ENCODE measurements at regions not wholly inside any gene's neighbourhood (a gene's known extent, or its start where the extent isn't known, plus 50 kb on each side); places are given as distances from the start of the nearest gene placed in this dataset.

- Mint-ChIP-seq H3K4me1 (no peaks in the 10 kb centered on the region), H3K36me3 (ENCODE audit: low read depth) (no peaks in the 10 kb centered on the region), H3K27me3 (no peaks in the 10 kb centered on the region), H3K27ac (no peak overlapping the region), H3K9me3 (peaks cover 2% of the 10 kb centered on the region), H3K4me3 (no peak overlapping the region)
- ChIA-PET CTCF (no interaction called here), POLR2A (no interaction called here)
- no peak for DNase-seq
Observed at GRCh38 chr16:5333126-5333525, 235.5 kb upstream of the EEF2KMT start.

GRCh38 chr16:5330058-5330457, 232.5 kb upstream of the EEF2KMT start:
- no peaks in the 10 kb centered on the region for H3K4me1 Mint-ChIP-seq
- no peak for DNase-seq
- no peaks in the 10 kb centered on the region for H3K27me3 Mint-ChIP-seq
- H3K36me3 Mint-ChIP-seq (ENCODE audit: low read depth), result no peaks in the 10 kb centered on the region
- ChIA-PET POLR2A (no interaction called here), CTCF (no interaction called here)
- H3K9me3 Mint-ChIP-seq, result peaks cover 2% of the 10 kb centered on the region
- no peak overlapping the region for H3K4me3 Mint-ChIP-seq
- H3K27ac Mint-ChIP-seq, result no peak overlapping the region

- Mint-ChIP-seq H3K4me1 (no peaks in the 10 kb centered on the region), H3K9me3 (peaks cover 2% of the 10 kb centered on the region), H3K36me3 (ENCODE audit: low read depth) (no peaks in the 10 kb centered on the region), H3K27ac (no peak overlapping the region), H3K27me3 (no peaks in the 10 kb centered on the region), H3K4me3 (no peak overlapping the region)
- POLR2A ChIA-PET, result no interaction called here
- CTCF ChIA-PET, result no interaction called here
- no peak for DNase-seq
Observed at GRCh38 chr16:5328546-5328945, 231.0 kb upstream of the EEF2KMT start.

- POLR2A ChIA-PET, result no interaction called here
- Mint-ChIP-seq H3K4me1 (no peaks in the 10 kb centered on the region), H3K27me3 (no peaks in the 10 kb centered on the region), H3K9me3 (peaks cover 2% of the 10 kb centered on the region), H3K4me3 (no peak overlapping the region), H3K36me3 (ENCODE audit: low read depth) (no peaks in the 10 kb centered on the region), H3K27ac (no peak overlapping the region)
- DNase-seq, result no peak
- CTCF ChIA-PET, result no interaction called here
Observed at GRCh38 chr16:5326395-5326794, 228.8 kb upstream of the EEF2KMT start.

- Mint-ChIP-seq H3K27ac (no peak overlapping the region), H3K36me3 (ENCODE audit: low read depth) (no peaks in the 10 kb centered on the region), H3K9me3 (peaks cover 2% of the 10 kb centered on the region), H3K4me3 (no peak overlapping the region), H3K27me3 (no peaks in the 10 kb centered on the region), H3K4me1 (no peaks in the 10 kb centered on the region)
- ChIA-PET CTCF (no interaction called here), POLR2A (no interaction called here)
- no peak for DNase-seq
Observed at GRCh38 chr16:5325932-5326331, 228.3 kb upstream of the EEF2KMT start.

- no peaks in the 10 kb centered on the region for H3K36me3 Mint-ChIP-seq (ENCODE audit: low read depth)
- no peak for DNase-seq
- no peak overlapping the region for H3K27ac Mint-ChIP-seq
- POLR2A ChIA-PET, result no interaction called here
- peaks cover 6% of the 10 kb centered on the region for H3K9me3 Mint-ChIP-seq
- CTCF ChIA-PET, result no interaction called here
- H3K4me1 Mint-ChIP-seq, result no peaks in the 10 kb centered on the region
- H3K27me3 Mint-ChIP-seq, result no peaks in the 10 kb centered on the region
- H3K4me3 Mint-ChIP-seq, result no peak overlapping the region
Observed at GRCh38 chr16:5323284-5324141, 225.9 kb upstream of the EEF2KMT start.

GRCh38 chr16:5321930-5322329, 224.3 kb upstream of the EEF2KMT start:
- CTCF ChIA-PET, result no interaction called here
- POLR2A ChIA-PET, result no interaction called here
- no peak for DNase-seq
- Mint-ChIP-seq H3K27ac (no peak overlapping the region), H3K36me3 (ENCODE audit: low read depth) (no peaks in the 10 kb centered on the region), H3K4me1 (no peaks in the 10 kb centered on the region), H3K4me3 (no peak overlapping the region), H3K9me3 (peaks cover 4% of the 10 kb centered on the region), H3K27me3 (no peaks in the 10 kb centered on the region)

- H3K9me3 Mint-ChIP-seq, result peaks cover 4% of the 10 kb centered on the region
- H3K27me3 Mint-ChIP-seq, result no peaks in the 10 kb centered on the region
- POLR2A ChIA-PET, result no interaction called here
- no peaks in the 10 kb centered on the region for H3K36me3 Mint-ChIP-seq (ENCODE audit: low read depth)
- H3K4me1 Mint-ChIP-seq, result no peaks in the 10 kb centered on the region
- no peak overlapping the region for H3K4me3 Mint-ChIP-seq
- CTCF ChIA-PET, result no interaction called here
- H3K27ac Mint-ChIP-seq, result no peak overlapping the region
- no peak for DNase-seq
Observed at GRCh38 chr16:5319799-5320198, 222.2 kb upstream of the EEF2KMT start.

GRCh38 chr16:5315914-5316313, 218.3 kb upstream of the EEF2KMT start:
- POLR2A ChIA-PET, result no interaction called here
- no peaks in the 10 kb centered on the region for H3K27me3 Mint-ChIP-seq
- H3K9me3 Mint-ChIP-seq, result peaks cover 4% of the 10 kb centered on the region
- H3K27ac Mint-ChIP-seq, result no peak overlapping the region
- H3K36me3 Mint-ChIP-seq (ENCODE audit: low read depth), result no peaks in the 10 kb centered on the region
- CTCF ChIA-PET, result no interaction called here
- no peak for DNase-seq
- H3K4me1 Mint-ChIP-seq, result no peaks in the 10 kb centered on the region
- no peak overlapping the region for H3K4me3 Mint-ChIP-seq

- ChIA-PET POLR2A (no interaction called here), CTCF (no interaction called here)
- no peaks in the 10 kb centered on the region for H3K4me1 Mint-ChIP-seq
- H3K4me3 Mint-ChIP-seq, result no peak overlapping the region
- no peak overlapping the region for H3K27ac Mint-ChIP-seq
- no peaks in the 10 kb centered on the region for H3K36me3 Mint-ChIP-seq (ENCODE audit: low read depth)
- no peaks in the 10 kb centered on the region for H3K9me3 Mint-ChIP-seq
- no peaks in the 10 kb centered on the region for H3K27me3 Mint-ChIP-seq
- DNase-seq, result no peak
Observed at GRCh38 chr16:5314377-5314776, 216.8 kb upstream of the EEF2KMT start.

GRCh38 chr16:5309946-5310611, 212.5 kb upstream of the EEF2KMT start:
- no peaks in the 10 kb centered on the region for H3K36me3 Mint-ChIP-seq (ENCODE audit: low read depth)
- no peak overlapping the region for H3K4me3 Mint-ChIP-seq
- no peaks in the 10 kb centered on the region for H3K27me3 Mint-ChIP-seq
- H3K9me3 Mint-ChIP-seq, result no peaks in the 10 kb centered on the region
- CTCF ChIA-PET, result no interaction called here
- H3K27ac Mint-ChIP-seq, result no peak overlapping the region
- DNase-seq, result no peak
- POLR2A ChIA-PET, result interaction anchor here (0.6 kb wide), 1 partner anchor 827 kb away, joined by 4 read pairs; no protein-coding TSS in a partner anchor
- H3K4me1 Mint-ChIP-seq, result no peaks in the 10 kb centered on the region

GRCh38 chr16:5305023-5305422, 207.4 kb upstream of the EEF2KMT start:
- Mint-ChIP-seq H3K36me3 (ENCODE audit: low read depth) (no peaks in the 10 kb centered on the region), H3K9me3 (no peaks in the 10 kb centered on the region), H3K4me1 (no peaks in the 10 kb centered on the region), H3K27me3 (no peaks in the 10 kb centered on the region), H3K27ac (no peak overlapping the region), H3K4me3 (no peak overlapping the region)
- ChIA-PET POLR2A (no interaction called here), CTCF (no interaction called here)
- no peak for DNase-seq

- no peak overlapping the region for H3K4me3 Mint-ChIP-seq
- no peaks in the 10 kb centered on the region for H3K4me1 Mint-ChIP-seq
- no peak for DNase-seq
- H3K27me3 Mint-ChIP-seq, result no peaks in the 10 kb centered on the region
- H3K36me3 Mint-ChIP-seq (ENCODE audit: low read depth), result no peaks in the 10 kb centered on the region
- no peaks in the 10 kb centered on the region for H3K9me3 Mint-ChIP-seq
- ChIA-PET CTCF (no interaction called here), POLR2A (no interaction called here)
- no peak overlapping the region for H3K27ac Mint-ChIP-seq
Observed at GRCh38 chr16:5302372-5303114, 204.9 kb upstream of the EEF2KMT start.

GRCh38 chr16:5298202-5298601, 200.6 kb upstream of the EEF2KMT start:
- no peak for DNase-seq
- no peaks in the 10 kb centered on the region for H3K9me3 Mint-ChIP-seq
- H3K36me3 Mint-ChIP-seq (ENCODE audit: low read depth), result no peaks in the 10 kb centered on the region
- ChIA-PET CTCF (no interaction called here), POLR2A (no interaction called here)
- no peaks in the 10 kb centered on the region for H3K27me3 Mint-ChIP-seq
- no peaks in the 10 kb centered on the region for H3K4me1 Mint-ChIP-seq
- H3K4me3 Mint-ChIP-seq, result no peak overlapping the region
- no peak overlapping the region for H3K27ac Mint-ChIP-seq
